ENCODE measurements at regions not wholly inside any gene's neighbourhood (a gene's known extent, or its start where the extent isn't known, plus 50 kb on each side); places are given as distances from the start of the nearest gene placed in this dataset.

DNA sequence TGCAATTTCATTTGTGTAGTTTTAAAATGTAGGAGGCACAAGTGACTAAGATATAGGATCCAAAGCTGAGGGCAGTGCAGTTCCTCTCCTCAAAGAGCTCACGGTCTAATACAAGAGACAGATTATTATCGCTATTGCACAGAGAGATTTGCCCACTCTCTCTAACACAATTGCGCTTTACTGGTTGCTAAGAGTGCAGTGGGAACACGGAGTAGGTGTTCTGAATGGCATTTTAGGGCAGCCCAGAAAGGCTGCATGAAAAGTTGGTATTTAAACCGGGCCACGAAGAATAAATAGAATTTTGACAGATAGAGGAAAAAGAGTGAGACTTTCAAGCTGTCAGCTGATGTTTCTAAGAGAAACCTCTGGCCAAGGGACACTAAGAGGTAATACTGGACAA, 79.5 kb downstream of the BLID start:
- ChIA-PET CTCF (no interaction called here), POLR2A (no interaction called here), RAD21 (ENCODE audit: low non-redundant PET in 1 of 2, low total read pairs in 2 of 2, uncharacterized antibody in 2 of 2, unreplicated experiment in 2 of 2) (no interaction called here)
- Histone ChIP-seq H3K4me1 (ENCODE audit: control insufficient read depth in 1 of 2, insufficient read depth in 2 of 2, low read length in 2 of 2) (peaks cover 0 to 7% of the 10 kb centered on the region in 2 experiments; a peak in 1 of 4 replicates), H3K79me2 (ENCODE audit: insufficient read depth, low read length) (no peaks in the 10 kb centered on the region), H4K20me1 (ENCODE audit: insufficient read depth) (no peaks in the 10 kb centered on the region), H2AFZ (ENCODE audit: low read depth, low read length, poor library complexity, severe bottlenecking) (no peak overlapping the region), H3K27ac (ENCODE audit: low read depth, low read length) (no peak overlapping the region), H3K4me3 (replicated peaks in 1 of 2; ENCODE audit: low read depth in 1 of 2, low read length in 2 of 2) (no peak overlapping the region), H3K4me2 (ENCODE audit: low read length) (no peak overlapping the region), H3K9ac (ENCODE audit: low read length) (no peak overlapping the region), H3K9me3 (ENCODE audit: control insufficient read depth in 1 of 2, insufficient read depth in 1 of 2, low read depth in 1 of 2, low read length in 2 of 2) (no peaks in the 10 kb centered on the region), H3K36me3 (ENCODE audit: control insufficient read depth in 1 of 2, insufficient read depth in 2 of 2, low read length in 2 of 2) (no peaks in the 10 kb centered on the region), H3K27me3 (ENCODE audit: insufficient read depth, low read length) (no peaks in the 10 kb centered on the region), H3K9me2 (ENCODE audit: insufficient read depth) (no peaks in the 10 kb centered on the region)
- DNase-seq (ENCODE audit: low read depth, low spot score) = no peak
- no peak for TF ChIP-seq YY1 (IDR thresholded peaks at IDR 0.05; ENCODE audit: extremely low read depth, insufficient replicate concordance, low read depth, low read length)
- TF ChIP-seq CBX3 (IDR thresholded peaks at IDR 0.05; ENCODE audit: low read depth) = no peak
- TF ChIP-seq ELF1 (IDR thresholded peaks at IDR 0.05; ENCODE audit: borderline replicate concordance, low read depth) = no peak
- TF ChIP-seq RAD21 (IDR thresholded peaks at IDR 0.05; ENCODE audit: low read depth) = no peak
- TF ChIP-seq ZBTB33 (IDR thresholded peaks at IDR 0.05; ENCODE audit: extremely low read depth, insufficient replicate concordance, low read length) = no peak
- TF ChIP-seq POLR2AphosphoS5 (IDR thresholded peaks at IDR 0.05; ENCODE audit: low read depth, low read length) = no peak
- TF ChIP-seq JUND (IDR thresholded peaks at IDR 0.05) = no peak
- TF ChIP-seq, protein P1, sequence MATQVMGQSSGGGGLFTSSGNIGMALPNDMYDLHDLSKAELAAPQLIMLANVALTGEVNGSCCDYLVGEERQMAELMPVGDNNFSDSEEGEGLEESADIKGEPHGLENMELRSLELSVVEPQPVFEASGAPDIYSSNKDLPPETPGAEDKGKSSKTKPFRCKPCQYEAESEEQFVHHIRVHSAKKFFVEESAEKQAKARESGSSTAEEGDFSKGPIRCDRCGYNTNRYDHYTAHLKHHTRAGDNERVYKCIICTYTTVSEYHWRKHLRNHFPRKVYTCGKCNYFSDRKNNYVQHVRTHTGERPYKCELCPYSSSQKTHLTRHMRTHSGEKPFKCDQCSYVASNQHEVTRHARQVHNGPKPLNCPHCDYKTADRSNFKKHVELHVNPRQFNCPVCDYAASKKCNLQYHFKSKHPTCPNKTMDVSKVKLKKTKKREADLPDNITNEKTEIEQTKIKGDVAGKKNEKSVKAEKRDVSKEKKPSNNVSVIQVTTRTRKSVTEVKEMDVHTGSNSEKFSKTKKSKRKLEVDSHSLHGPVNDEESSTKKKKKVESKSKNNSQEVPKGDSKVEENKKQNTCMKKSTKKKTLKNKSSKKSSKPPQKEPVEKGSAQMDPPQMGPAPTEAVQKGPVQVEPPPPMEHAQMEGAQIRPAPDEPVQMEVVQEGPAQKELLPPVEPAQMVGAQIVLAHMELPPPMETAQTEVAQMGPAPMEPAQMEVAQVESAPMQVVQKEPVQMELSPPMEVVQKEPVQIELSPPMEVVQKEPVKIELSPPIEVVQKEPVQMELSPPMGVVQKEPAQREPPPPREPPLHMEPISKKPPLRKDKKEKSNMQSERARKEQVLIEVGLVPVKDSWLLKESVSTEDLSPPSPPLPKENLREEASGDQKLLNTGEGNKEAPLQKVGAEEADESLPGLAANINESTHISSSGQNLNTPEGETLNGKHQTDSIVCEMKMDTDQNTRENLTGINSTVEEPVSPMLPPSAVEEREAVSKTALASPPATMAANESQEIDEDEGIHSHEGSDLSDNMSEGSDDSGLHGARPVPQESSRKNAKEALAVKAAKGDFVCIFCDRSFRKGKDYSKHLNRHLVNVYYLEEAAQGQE (IDR thresholded peaks at IDR 0.05; ENCODE audit: low read depth) = no peak
- TF ChIP-seq EZH2phosphoT487 (IDR thresholded peaks at IDR 0.05; ENCODE audit: borderline replicate concordance) = no peak
- no peak for TF ChIP-seq EGR1 (IDR thresholded peaks at IDR 0.05; ENCODE audit: low read depth)
- no peak for TF ChIP-seq ZFX (IDR thresholded peaks at IDR 0.05)
- no peak for TF ChIP-seq POLR2A (IDR thresholded peaks at IDR 0.05; ENCODE audit: borderline replicate concordance, extremely low read depth, insufficient read depth, insufficient read length)
- intact Hi-C loops (cut with micrococcal nuclease) = no loop called here
- ATAC-seq = no peak
- no TSS peak for BruUV-seq (replicated peaks)

Measured in HCT116 (cell line).